Keratinocyte (primary cell): ENCODE measurements at regions not wholly inside any gene's neighbourhood (a gene's known extent, or its start where the extent isn't known, plus 50 kb on each side); places are given as distances from the start of the nearest gene placed in this dataset.

Experiments used
- DNase-seq: peaks from one replicate; pipeline ENCODE4 v3.0.0-alpha.2; 2011; ENCODE audit warnings: low read depth, missing footprints, low spot score
- FAIRE-seq: peaks from 2 replicates; lab custom pipeline; 2011; peaks lifted over from hg19 to GRCh38; lab: Jason Lieb, UNC
- H2AFZ ChIP-seq: 2 replicates; pipeline ENCODE4 v1.6.0; 2012; ENCODE audit warnings: low read length, control low read depth, inconsistent platforms; ENCODE audit not compliant: control insufficient read depth
- H3K27ac ChIP-seq: 2 replicates; pipeline ENCODE4 v1.5.1; 2011; ENCODE audit warnings: low read length; ENCODE audit not compliant: control insufficient read depth, insufficient read depth
- H3K27me3 ChIP-seq: 3 replicates; pipeline ENCODE4 v1.6.0; 2011; ENCODE audit warnings: low read length; ENCODE audit not compliant: control insufficient read depth, insufficient read depth; ENCODE audit errors: extremely low read depth
- H3K36me3 ChIP-seq, 2 experiments: 2 replicates in 1 of 2; 3 replicates in 1 of 2; pipeline ENCODE4 v1.5.1; 2011; ENCODE audit warnings: low read length in 2 of 2, mild to moderate bottlenecking in 1 of 2; ENCODE audit not compliant: control insufficient read depth in 2 of 2, insufficient read depth in 2 of 2; ENCODE audit errors: extremely low read depth in 1 of 2
- H3K4me1 ChIP-seq: 3 replicates; pipeline ENCODE4 v1.5.1; 2011; ENCODE audit warnings: low read length; ENCODE audit not compliant: control insufficient read depth, insufficient read depth; ENCODE audit errors: extremely low read depth
- H3K4me2 ChIP-seq: 3 replicates; pipeline ENCODE4 v1.6.0; 2011; ENCODE audit warnings: low read depth, low read length; ENCODE audit not compliant: control insufficient read depth, insufficient read depth; ENCODE audit errors: extremely low read depth
- H3K4me3 ChIP-seq, 3 experiments: fragments of 200-600 bp in 1 of 3; sonication (generic) in 1 of 3; 2 replicates in 2 of 3; 3 replicates in 1 of 3; pipeline ENCODE4 v1.5.1; 2011 to 2016; ENCODE audit warnings: low read length in 3 of 3, mild to moderate bottlenecking in 3 of 3, control low read depth in 2 of 3, inconsistent platforms in 1 of 3, low read depth in 1 of 3, mixed read lengths in 1 of 3, mixed run types in 1 of 3, moderate library complexity in 1 of 3; ENCODE audit not compliant: control insufficient read depth in 2 of 3, insufficient read depth in 2 of 3; ENCODE audit errors: extremely low read depth in 1 of 3
- H3K79me2 ChIP-seq: 2 replicates; pipeline ENCODE4 v1.6.0; 2012; ENCODE audit warnings: low read length; ENCODE audit not compliant: control insufficient read depth, insufficient read depth
- H3K9ac ChIP-seq: 3 replicates; pipeline ENCODE4 v1.6.0; 2011; ENCODE audit warnings: low read length; ENCODE audit not compliant: control insufficient read depth, insufficient read depth; ENCODE audit errors: extremely low read depth
- H3K9me1 ChIP-seq: 3 replicates; pipeline ENCODE4 v1.6.0; 2011; ENCODE audit warnings: low read length; ENCODE audit not compliant: control insufficient read depth, insufficient read depth; ENCODE audit errors: extremely low read depth
- H3K9me3 ChIP-seq: 2 replicates; pipeline ENCODE4 v1.5.1; 2012; ENCODE audit warnings: low read depth, low read length; ENCODE audit not compliant: control insufficient read depth
- H4K20me1 ChIP-seq: 3 replicates; pipeline ENCODE4 v1.6.0; 2011; ENCODE audit warnings: low read length; ENCODE audit not compliant: control insufficient read depth, insufficient read depth; ENCODE audit errors: extremely low read depth
- EZH2 ChIP-seq: IDR thresholded peaks from one replicate; pipeline ENCODE4 v1.6.1; 2012; ENCODE audit warnings: inconsistent platforms, mild to moderate bottlenecking, low read length, moderate library complexity
- dilution Hi-C: fragments of 300-500 bp; cut with MboI; formaldehyde crosslinking; loops from one replicate; pipeline ENCODE4 v1.7.0; 2020; ENCODE audit warnings: low sequenced_read_pairs; ENCODE audit not compliant: extremely low pct_ligation_motif_present
- TF ChIP-seq, protein P1 (sequence below), 3 experiments: IDR thresholded peaks in 1 of 3; conservative IDR thresholded peaks in 1 of 3; optimal IDR thresholded peaks in 1 of 3; 2 replicates in 2 of 3; 3 replicates in 1 of 3; pipeline versions ENCODE3 to v1.5.1; 2011; ENCODE audit warnings: low read length in 3 of 3, mild to moderate bottlenecking in 3 of 3, moderate library complexity in 2 of 3, control low read depth in 1 of 3, inconsistent platforms in 1 of 3; ENCODE audit not compliant: insufficient read depth in 2 of 3; ENCODE audit errors: extremely low read depth in 1 of 3

DNA sequence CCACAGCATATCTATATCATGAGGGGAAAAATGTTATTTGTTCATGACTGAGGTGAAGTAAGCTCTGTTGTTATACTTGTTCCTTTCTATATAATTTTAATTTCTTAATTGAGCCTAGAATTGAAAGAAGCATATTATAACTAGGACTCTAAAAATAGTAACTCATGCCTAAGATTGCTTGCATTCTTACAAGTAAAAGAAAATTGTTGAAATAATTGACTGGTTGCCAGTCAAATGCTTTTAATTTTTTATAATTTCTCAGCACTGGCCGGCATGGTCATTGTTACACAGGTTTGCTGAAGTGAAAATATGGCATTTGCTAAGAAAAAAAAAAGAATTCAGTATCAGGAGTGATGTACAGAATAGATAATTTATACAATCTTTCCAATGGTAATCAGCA, 104.8 kb downstream of the GASK1B start:
- dilution Hi-C loops = no loop called here
- Histone ChIP-seq H4K20me1 (no peaks in the 10 kb centered on the region), H3K36me3 (no peaks in the 10 kb centered on the region), H3K27me3 (no peaks in the 10 kb centered on the region), H3K4me3 (no peak overlapping the region), H2AFZ (no peak overlapping the region), H3K27ac (no peak overlapping the region), H3K9me3 (no peaks in the 10 kb centered on the region), H3K79me2 (no peaks in the 10 kb centered on the region), H3K9ac (no peak overlapping the region), H3K4me2 (no peak overlapping the region), H3K4me1 (no peaks in the 10 kb centered on the region), H3K9me1 (no peaks in the 10 kb centered on the region)
- TF ChIP-seq EZH2 = no peak
- TF ChIP-seq, protein P1, sequence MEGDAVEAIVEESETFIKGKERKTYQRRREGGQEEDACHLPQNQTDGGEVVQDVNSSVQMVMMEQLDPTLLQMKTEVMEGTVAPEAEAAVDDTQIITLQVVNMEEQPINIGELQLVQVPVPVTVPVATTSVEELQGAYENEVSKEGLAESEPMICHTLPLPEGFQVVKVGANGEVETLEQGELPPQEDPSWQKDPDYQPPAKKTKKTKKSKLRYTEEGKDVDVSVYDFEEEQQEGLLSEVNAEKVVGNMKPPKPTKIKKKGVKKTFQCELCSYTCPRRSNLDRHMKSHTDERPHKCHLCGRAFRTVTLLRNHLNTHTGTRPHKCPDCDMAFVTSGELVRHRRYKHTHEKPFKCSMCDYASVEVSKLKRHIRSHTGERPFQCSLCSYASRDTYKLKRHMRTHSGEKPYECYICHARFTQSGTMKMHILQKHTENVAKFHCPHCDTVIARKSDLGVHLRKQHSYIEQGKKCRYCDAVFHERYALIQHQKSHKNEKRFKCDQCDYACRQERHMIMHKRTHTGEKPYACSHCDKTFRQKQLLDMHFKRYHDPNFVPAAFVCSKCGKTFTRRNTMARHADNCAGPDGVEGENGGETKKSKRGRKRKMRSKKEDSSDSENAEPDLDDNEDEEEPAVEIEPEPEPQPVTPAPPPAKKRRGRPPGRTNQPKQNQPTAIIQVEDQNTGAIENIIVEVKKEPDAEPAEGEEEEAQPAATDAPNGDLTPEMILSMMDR (optimal IDR thresholded peaks at IDR 0.05 in 1 of 3, IDR thresholded peaks at IDR 0.05 in 1 of 3, conservative IDR thresholded peaks at IDR 0.05 in 1 of 3; ENCODE audit: extremely low read depth in 1 of 3, insufficient read depth in 2 of 3, low read length in 3 of 3) = no peak
- DNase-seq = no peak
- no peak for FAIRE-seq

DNA sequence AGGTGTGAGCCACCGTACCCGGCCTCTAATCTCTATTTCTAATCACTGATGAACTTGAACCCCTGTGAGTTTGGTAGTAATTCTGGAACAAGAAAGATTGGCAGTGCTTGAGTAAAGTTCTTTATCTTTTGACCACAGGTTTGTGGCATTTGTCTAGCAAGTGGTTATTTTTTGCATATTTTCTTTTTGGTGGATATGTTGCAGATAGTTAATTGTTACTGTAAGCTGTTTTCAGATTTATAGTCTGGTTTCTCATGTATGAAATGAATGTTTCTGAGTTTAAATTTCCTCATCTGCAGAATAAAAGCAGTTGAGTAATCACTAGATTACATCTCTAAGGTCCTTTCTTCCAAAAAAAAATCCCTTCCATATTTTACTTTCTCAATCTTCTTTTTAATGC, 105.2 kb downstream of the GASK1B start:
- TF ChIP-seq, protein P1 (optimal IDR thresholded peaks at IDR 0.05 in 1 of 3, IDR thresholded peaks at IDR 0.05 in 1 of 3, conservative IDR thresholded peaks at IDR 0.05 in 1 of 3; ENCODE audit: extremely low read depth in 1 of 3, insufficient read depth in 2 of 3, low read length in 3 of 3) = no peak
- no peak for TF ChIP-seq EZH2
- Histone ChIP-seq H3K4me1 (no peaks in the 10 kb centered on the region), H3K9ac (no peak overlapping the region), H2AFZ (no peak overlapping the region), H3K4me2 (no peak overlapping the region), H3K36me3 (no peaks in the 10 kb centered on the region), H4K20me1 (no peaks in the 10 kb centered on the region), H3K4me3 (no peak overlapping the region), H3K27me3 (no peaks in the 10 kb centered on the region), H3K27ac (no peak overlapping the region), H3K79me2 (no peaks in the 10 kb centered on the region), H3K9me3 (no peaks in the 10 kb centered on the region), H3K9me1 (no peaks in the 10 kb centered on the region)
- FAIRE-seq (no peak), DNase-seq (no peak)
- dilution Hi-C loops = no loop called here
